ENCODE measurements at regions not wholly inside any gene's neighbourhood (a gene's known extent, or its start where the extent isn't known, plus 50 kb on each side); places are given as distances from the start of the nearest gene placed in this dataset.

- Histone ChIP-seq H3K9me3 (ENCODE audit: low read length) (no peaks in the 10 kb centered on the region), H3K9ac (ENCODE audit: insufficient read depth, low read depth, low read length) (no peak overlapping the region), H4K20me1 (ENCODE audit: insufficient read depth, low read length) (no peaks in the 10 kb centered on the region), H3K27me3 (ENCODE audit: control insufficient read depth in 1 of 2, insufficient read depth in 2 of 2, low read length in 2 of 2) (no peaks in the 10 kb centered on the region), H3K27ac (ENCODE audit: extremely low read length, insufficient read depth, low read length) (no peak overlapping the region), H3K4me2 (ENCODE audit: low read depth, low read length) (no peak overlapping the region), H3K79me2 (ENCODE audit: insufficient read depth, low read length) (no peaks in the 10 kb centered on the region), H3K4me1 (ENCODE audit: insufficient read depth, low read length) (no peaks in the 10 kb centered on the region), H3K36me3 (replicated peaks in 1 of 2; ENCODE audit: control insufficient read depth in 1 of 2, insufficient read depth in 2 of 2, low read length in 2 of 2) (no peaks in the 10 kb centered on the region), H2AFZ (ENCODE audit: low read length) (no peak overlapping the region), H3K4me3 (replicated peaks in 1 of 3; ENCODE audit: insufficient read depth in 1 of 3, low read depth in 2 of 3, low read length in 3 of 3) (no peak overlapping the region)
- BruUV-seq (replicated peaks) = no TSS peak
- in situ Hi-C loops (cut with HindIII; ENCODE audit: extremely low pct_ligation_motif_present, low pct_unique_long_range_greater_than_20kb) (no loop called here), intact Hi-C loops (cut with micrococcal nuclease; ENCODE audit: unreplicated experiment) (no loop called here)
- WGBS (ENCODE audit: low lambda C conversion rate) = 19% methylated on average over 2 of the region's 2 CpGs
- no peak for ATAC-seq
- POLR2A ChIA-PET = no interaction called here
- no peak for DNase-seq (ENCODE audit: low spot score)
- FAIRE-seq = no peak
- TF ChIP-seq CHD2 (IDR thresholded peaks at IDR 0.05; ENCODE audit: low read depth, low read length) = no peak
- no peak for TF ChIP-seq SRSF1 (optimal IDR thresholded peaks at IDR 0.05; ENCODE audit: low read depth, low read length)
- TF ChIP-seq ZNF772 (CRISPR knock-in tag; IDR thresholded peaks at IDR 0.05) = no peak
- TF ChIP-seq KLF16 (CRISPR knock-in tag; IDR thresholded peaks at IDR 0.05) = no peak
- no peak for TF ChIP-seq PHF20 (CRISPR knock-in tag; IDR thresholded peaks at IDR 0.05)
- no peak for TF ChIP-seq ZSCAN5A (CRISPR knock-in tag; IDR thresholded peaks at IDR 0.05; ENCODE audit: borderline replicate concordance)
- no peak for TF ChIP-seq ZSCAN22 (CRISPR knock-in tag; IDR thresholded peaks at IDR 0.05)
- TF ChIP-seq ZNF644 (CRISPR knock-in tag; IDR thresholded peaks at IDR 0.05; ENCODE audit: low read depth) = no peak
- TF ChIP-seq ZMYM3 (CRISPR knock-in tag; IDR thresholded peaks at IDR 0.05) = no peak
- TF ChIP-seq MLXIP (CRISPR knock-in tag; IDR thresholded peaks at IDR 0.05; ENCODE audit: borderline replicate concordance) = no peak
- TF ChIP-seq SP140L (CRISPR knock-in tag; IDR thresholded peaks at IDR 0.05; ENCODE audit: borderline replicate concordance) = no peak
- TF ChIP-seq ZNF276 (CRISPR knock-in tag; IDR thresholded peaks at IDR 0.05; ENCODE audit: low read depth) = no peak
- TF ChIP-seq ZNF605 (CRISPR knock-in tag; IDR thresholded peaks at IDR 0.05) = no peak
- CTCF ChIA-PET (ENCODE audit: low intra/inter-chr PET ratio, low total read pairs) = no interaction called here
Observed at GRCh38 chr17:33803199-33803685, 451.8 kb upstream of the CCL2 start.

Data from HepG2 (cell line).